ENCODE measurements at regions not wholly inside any gene's neighbourhood (a gene's known extent, or its start where the extent isn't known, plus 50 kb on each side); places are given as distances from the start of the nearest gene placed in this dataset.

DNA sequence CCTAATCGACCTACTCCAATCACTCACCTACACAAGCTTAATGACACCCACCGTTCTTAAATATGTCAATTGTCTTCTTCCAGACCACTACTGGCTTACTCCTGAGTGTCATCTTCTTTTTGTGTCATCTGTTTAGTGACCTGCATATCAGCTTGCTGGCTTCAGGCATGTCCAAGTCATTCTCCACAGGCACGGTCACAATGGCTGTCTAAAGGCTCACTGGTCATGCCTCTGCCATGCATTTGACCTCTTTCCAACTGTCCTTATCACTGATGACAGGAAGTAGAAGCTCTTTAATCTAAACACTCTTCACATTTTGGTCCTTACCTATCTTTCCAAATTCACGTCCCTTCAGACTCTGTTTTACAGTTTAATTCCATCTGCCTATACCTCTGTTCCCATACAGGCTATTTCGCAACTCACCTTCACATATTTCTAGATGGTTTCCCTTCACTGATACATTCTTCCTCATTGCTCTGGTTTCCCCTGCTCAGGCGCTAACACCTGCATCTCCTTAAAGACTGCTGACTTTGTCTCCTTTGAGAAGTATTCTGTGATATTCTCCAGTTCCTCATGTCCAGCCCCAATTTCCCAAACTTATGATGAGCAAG, 217.5 kb downstream of the TRIB2 start:
- DNase-seq: no peak

- no peak for DNase-seq
Observed at GRCh38 chr2:12935222-12935621, 218.5 kb downstream of the TRIB2 start.

GRCh38 chr2:12935796-12936195, 219.1 kb downstream of the TRIB2 start:
- no peak for DNase-seq

DNA sequence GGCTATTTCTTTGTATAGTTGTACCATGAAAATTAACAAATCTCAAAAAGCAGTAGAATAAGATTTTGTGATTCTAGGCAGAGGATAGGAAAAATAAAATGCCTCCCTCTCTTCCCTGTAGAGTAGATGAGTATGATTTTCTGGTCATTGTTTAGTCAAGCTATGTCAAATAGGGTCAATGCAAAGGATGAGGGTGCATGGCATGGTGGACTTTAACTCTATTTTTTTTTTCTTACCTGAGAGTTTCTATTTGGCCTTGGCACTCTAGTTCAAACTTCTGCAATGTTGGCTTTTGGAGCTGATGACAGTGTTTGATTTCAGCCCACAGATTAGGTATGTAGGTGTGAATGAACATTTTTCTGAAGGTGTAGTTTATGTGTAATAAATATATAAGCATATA, 224.5 kb downstream of the TRIB2 start:
- no peak for DNase-seq

DNA sequence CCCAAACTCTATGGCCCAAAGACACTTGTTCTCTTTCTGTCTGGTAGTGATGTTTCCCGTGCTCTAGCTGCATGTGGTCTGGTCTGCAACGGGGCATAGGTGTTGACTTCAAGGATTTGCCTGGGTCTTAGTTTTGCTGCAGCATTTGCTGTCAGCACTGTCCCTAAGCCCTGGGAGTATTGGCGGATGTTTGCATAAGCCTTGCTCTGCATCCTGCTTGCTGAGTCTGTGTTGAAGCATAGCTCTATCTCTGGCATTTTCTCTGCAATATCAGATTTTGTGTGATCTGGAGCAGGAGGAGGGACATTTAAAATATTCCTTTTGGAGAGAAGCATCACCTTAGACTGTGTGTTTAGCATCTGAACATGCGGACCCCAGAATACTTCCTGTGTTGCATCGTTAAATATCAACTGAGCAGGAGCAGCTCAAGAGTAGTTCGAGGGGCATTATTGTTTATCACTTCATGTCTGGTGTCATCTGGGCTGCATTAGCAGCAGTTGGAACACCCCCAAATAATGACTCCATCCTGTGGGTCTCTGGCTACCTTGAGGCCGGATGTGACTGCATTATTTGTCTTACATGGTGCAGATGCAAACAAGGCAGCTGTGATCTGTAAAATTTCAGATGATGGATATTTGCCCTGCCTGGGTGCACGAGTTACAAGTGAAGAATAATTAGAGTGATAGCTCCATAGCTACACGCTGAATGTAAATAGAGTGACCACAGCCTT, 231.7 kb downstream of the TRIB2 start:
- no peak for DNase-seq

DNA sequence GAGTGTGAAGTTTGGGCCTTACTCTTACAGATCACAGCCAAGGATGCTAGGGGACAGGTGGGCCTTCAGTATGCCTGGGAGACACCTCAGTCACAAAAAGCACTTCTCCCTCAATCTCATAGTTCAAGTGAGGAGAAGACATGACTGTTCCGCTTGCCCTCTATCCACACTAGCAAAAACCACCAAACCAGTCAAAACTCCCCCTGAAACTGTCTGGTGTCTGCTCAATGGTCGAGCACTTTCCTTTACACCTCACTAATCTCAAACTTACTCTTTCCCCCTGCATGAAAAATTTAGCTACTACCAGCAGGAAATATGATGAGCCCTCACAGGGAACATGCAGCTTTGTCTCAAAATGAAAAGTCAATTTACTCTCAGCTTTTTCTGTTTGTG, 232.2 kb downstream of the TRIB2 start:
- no peak for DNase-seq

DNA sequence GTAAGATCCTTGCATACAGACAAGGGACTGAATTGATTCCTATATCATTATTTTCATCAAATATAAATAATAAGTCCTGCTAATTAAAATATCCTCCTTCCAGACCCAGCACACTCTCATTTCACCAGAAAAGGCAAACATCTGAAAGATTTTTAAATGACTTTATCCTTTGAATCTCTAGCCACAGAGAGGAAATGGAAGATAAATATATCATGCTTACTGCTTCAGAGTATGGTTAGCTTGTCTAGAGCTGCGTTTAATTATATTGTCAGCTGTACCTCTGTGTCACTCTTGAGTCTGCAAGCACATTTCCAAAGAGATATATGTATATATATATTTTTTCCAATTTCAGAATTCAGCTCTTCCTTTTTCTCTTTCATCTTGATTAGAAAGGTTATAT, 232.7 kb downstream of the TRIB2 start:
- no peak for DNase-seq

GRCh38 chr2:12950174-12950573, 233.4 kb downstream of the TRIB2 start:
- DNase-seq: no peak

- no peak for DNase-seq
Observed at GRCh38 chr2:12950957-12951656, 234.4 kb downstream of the TRIB2 start.

- DNase-seq: no peak
Observed at GRCh38 chr2:12951657-12951973, 234.9 kb downstream of the TRIB2 start.

DNA sequence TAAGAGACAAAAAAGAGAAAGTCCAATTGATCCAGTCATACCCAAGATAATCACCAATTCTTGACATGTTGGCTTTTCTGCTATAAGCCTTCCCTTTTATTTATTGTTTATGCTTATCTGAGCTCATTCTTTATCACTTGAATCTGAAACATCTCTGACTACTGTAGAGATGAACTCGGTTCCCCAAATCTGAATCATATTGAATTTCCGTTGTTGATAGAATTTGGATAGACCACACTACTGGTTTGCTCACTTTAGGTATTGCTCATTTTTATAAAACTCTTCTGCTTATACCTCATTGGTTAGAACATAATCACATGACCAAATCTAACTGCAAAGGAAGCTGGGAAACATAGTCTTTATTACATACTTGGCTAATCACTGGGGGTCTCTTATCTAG, 236.9 kb downstream of the TRIB2 start:
- DNase-seq: no peak

DNA sequence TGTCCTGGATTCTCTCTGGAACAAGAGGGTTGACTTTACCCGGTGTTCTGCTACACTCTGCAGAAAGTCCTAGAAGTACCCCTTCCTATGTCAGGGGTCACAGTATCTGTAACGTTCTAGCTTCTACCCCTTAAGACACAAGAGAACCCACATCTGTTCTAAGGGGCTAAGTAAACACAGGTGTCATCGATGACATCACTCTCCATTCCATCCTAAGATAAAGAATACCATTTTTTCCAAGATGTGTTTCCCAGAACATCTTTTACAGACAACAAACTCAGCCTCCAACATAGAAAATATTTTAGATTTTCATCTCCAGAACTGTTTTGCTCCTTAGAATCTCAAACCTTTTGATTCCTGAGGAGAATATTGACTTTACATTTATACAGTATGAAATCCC, 239.1 kb downstream of the TRIB2 start:
- DNase-seq: no peak

DNA sequence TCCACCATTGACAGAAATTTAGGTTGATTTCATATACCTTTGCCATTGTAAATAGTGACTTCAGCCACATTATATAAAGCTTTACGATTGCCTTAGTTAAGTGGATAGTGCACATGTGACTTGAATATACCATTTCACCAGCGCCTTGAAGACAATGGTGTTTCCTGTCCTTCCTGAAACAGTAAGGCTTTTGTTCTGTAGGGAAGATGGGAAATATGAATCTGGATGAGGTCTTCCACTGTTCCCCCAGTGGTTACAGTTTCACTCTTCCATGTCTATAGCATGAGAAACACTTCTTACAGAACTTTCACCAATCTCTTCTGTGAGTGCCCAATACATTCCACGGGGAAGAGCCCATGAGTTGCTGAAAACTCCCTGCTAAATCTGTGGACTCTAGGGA, 240.5 kb downstream of the TRIB2 start:
- no peak for DNase-seq

DNA sequence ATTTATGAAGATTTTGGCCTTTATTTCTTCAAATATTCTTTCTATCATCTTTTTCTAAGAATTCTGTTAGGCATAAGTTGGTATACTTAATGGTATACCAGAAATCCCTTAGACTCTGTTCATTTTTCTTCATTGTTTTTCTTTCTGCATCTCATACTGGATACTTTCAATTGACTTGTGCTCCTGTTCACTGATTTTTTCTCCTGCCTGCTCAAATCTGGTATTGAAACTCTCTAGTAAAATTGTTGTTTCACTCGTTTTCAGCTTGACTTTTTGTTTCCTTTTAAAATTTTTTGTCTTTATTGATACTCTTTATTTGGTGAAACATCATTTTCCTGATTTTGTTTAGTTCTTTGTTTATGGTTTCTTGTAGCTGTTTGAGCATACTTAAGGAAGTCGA, 243.2 kb downstream of the TRIB2 start:
- no peak for DNase-seq

DNA sequence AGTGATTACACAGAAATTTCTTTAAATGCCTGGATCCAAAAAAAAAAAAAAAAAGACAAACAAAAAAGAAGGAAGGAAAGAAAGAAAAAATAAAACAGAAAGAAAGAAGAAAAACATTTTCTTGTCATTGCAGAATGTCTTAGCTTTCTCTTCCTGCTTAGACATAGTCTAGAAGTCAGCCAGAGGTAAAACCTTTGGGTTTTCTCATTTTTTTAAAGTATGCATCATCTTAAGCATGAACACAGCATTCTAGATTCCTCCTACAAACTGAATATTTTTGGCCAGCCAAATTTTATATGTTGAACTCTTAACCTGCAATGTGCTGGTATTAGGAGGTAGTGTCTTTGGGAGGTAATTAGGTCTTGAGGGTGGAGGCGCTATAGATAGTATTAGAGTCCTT, 243.9 kb downstream of the TRIB2 start:
- DNase-seq: no peak

- DNase-seq: peak; percentile 15
Observed at GRCh38 chr2:12964904-12965539, 248.3 kb downstream of the TRIB2 start.

- peak; percentile 89 for DNase-seq
Observed at GRCh38 chr2:12965540-12966269, 249.0 kb downstream of the TRIB2 start.

GRCh38 chr2:12967804-12968203, 251.1 kb downstream of the TRIB2 start:
- peak; percentile 11 for DNase-seq

GRCh38 chr2:12968399-12968798, 251.7 kb downstream of the TRIB2 start:
- no peak for DNase-seq

GRCh38 chr2:12970861-12971260, 254.1 kb downstream of the TRIB2 start:
- DNase-seq: no peak

DNA sequence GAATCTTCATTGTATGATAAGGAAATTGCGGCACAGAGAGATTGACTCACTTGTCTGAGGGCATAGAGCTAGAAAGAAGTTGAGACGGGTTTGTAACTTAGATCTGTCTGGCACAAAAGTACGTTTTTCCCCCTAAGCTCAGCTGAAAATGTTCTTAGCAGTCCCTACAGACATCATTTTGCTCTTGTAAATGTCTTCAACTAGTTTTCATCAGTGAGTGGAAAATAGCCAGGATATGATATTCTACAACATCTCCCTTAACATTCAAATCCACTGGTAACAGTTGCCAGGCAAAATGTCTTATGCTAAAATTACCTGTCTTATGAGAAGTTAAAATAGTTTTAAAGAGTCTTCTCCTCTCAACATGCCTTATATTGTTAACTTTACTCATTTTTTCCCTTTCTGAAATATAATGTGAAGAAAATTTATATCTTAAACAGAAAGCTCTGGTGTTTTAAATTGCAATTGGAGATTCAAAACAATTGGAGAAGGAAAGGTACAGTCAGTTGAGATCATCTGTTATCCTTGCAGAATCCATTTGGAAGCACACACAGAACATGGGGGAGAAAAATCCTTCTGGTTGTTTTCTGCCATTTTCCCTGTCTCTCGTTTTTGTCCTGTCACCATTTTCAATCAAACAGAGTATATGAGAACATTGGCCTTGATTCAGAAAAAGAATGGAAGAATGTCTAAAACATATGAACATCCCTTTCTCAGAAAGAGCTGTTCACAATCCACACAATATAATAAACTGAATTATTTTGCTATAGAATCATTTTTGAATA, 255.0 kb downstream of the TRIB2 start:
- no peak for DNase-seq

DNA sequence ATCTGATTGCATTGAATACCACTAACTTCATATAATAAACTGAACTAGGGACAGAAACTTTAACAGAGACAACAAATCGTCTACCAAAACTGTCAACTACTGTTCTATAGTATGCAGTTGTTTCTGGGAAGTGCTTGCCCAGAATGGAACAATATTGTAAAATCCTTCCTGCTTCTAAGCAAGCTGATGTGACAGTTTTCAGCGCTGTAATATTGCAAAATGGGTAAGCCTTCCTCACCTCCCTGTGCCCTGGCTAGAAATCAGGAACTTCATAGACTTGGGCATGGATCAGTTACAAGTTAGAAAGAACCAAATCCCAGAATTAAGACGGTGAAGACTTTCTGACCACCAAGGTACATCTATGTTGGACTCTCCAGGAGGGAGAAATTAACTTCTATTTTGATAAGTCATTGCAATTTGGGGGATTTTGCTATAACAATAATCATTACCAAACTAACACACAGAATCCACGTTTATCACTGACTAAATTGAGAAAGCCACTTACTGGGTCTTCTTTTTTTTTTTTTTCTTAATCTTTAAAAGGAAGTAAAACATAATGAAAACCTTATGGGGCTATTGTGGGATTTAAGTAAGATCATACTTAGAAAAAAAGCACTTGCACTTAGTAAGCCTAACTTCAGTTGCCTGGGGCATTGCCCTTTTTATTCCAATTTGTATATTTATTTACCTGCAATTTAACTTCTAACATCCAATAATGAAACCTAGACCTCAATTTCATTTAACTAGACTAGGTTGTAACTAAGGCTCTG, 261.5 kb downstream of the TRIB2 start:
- peak; percentile 6 for DNase-seq

Measured in hematopoietic multipotent progenitor cell treated with erythropoietin and hydrocortisone succinate and interleukin-3 and kit ligand, for 6 days (in vitro differentiated cells).